ENCODE measurements at regions not wholly inside any gene's neighbourhood (a gene's known extent, or its start where the extent isn't known, plus 50 kb on each side); places are given as distances from the start of the nearest gene placed in this dataset.
A peak's percentile ranks its signal among the peaks of the same experiment; 100 is the strongest.

DNA sequence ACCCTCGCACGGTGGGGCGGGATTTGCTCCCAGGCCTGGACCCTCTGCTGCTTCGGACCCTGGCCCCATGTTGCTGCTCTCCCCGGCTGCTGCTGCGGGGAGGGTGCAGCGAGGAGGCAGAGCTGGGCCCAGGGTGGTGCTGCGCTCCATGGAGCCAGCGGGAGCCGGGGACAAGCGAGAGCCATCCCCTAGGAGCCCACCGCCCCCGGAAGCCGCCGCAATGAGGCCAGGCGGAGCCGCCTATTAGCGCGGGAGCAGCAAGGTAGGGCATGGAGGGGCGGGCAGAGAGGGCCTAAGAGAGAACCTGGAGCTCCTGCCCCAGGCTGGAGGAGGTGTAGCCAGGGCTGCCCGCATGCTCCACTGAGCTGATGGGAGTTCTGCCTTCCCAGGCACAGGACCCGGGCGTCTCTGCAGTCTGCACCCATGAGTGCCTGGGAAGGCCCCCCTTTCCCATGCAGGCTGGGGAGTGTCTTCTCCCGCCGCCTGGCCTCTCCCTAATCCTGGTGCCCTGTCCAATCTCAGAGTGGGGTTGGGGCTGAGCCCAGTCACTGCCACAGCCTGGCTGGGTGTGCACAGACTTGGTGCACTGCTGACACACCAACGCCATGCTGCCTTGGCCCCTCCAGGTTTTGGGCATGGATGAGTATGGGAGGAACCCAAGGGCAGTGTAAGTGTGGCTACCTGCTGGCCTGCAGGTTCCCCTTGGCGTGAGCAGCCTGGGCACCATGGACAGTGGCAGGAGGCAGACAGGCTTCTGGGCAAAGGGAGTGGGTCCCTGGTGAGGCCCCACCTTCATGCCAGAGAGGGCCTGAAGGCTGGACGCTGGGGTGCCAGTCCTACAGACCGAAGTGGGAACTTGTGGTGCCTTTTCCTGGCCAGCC, 360.6 kb upstream of the MAP3K7 start:
- H3K4me3 ChIP-seq (ENCODE audit: low read depth, low read length) = no peak overlapping the region
- H3K27me3 ChIP-seq (ENCODE audit: control insufficient read depth, insufficient read depth, low read length) = no peaks in the 10 kb centered on the region
- no peak for DNase-seq (ENCODE audit: low read depth, low spot score)
- ChIA-PET POLR2A (no interaction called here), CTCF (no interaction called here)
- TF ChIP-seq, protein P1, sequence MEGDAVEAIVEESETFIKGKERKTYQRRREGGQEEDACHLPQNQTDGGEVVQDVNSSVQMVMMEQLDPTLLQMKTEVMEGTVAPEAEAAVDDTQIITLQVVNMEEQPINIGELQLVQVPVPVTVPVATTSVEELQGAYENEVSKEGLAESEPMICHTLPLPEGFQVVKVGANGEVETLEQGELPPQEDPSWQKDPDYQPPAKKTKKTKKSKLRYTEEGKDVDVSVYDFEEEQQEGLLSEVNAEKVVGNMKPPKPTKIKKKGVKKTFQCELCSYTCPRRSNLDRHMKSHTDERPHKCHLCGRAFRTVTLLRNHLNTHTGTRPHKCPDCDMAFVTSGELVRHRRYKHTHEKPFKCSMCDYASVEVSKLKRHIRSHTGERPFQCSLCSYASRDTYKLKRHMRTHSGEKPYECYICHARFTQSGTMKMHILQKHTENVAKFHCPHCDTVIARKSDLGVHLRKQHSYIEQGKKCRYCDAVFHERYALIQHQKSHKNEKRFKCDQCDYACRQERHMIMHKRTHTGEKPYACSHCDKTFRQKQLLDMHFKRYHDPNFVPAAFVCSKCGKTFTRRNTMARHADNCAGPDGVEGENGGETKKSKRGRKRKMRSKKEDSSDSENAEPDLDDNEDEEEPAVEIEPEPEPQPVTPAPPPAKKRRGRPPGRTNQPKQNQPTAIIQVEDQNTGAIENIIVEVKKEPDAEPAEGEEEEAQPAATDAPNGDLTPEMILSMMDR (IDR thresholded peaks at IDR 0.05; ENCODE audit: low read depth, low read length) = no peak
- H3K27ac ChIP-seq (ENCODE audit: low read depth, low read length) = no peak overlapping the region
- H3K9me3 ChIP-seq (ENCODE audit: control insufficient read depth, insufficient read depth, low read length) = no peaks in the 10 kb centered on the region; the same call in 1 of the 2 replicates

DNA sequence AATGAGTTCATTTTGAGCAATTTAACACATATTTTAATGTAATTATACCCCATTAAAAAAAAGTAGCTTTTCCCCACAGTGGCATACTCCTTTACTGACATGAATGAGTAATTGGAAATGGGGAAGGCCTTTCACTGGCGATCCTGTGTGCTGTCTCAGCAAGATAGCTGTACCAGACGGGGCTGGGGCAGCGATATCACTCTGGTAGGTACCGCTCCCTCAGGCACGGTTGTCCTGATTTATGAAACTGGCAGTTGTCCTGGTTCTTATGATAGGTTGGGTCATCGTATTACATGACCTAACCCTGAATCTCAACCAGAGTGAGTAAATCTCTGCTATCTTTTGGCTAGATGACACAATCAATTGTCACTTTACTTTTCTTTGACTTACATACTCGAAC, 355.0 kb upstream of the MAP3K7 start:
- Histone ChIP-seq H3K27me3 (ENCODE audit: control insufficient read depth, insufficient read depth, low read length) (no peaks in the 10 kb centered on the region), H3K9me3 (ENCODE audit: control insufficient read depth, insufficient read depth, low read length) (no peaks in the 10 kb centered on the region), H3K27ac (ENCODE audit: low read depth, low read length) (no peak overlapping the region), H3K4me3 (ENCODE audit: low read depth, low read length) (no peak overlapping the region)
- CTCF ChIA-PET = interaction anchor here (1.0 to 1.6 kb wide), 3 partner anchors 17 to 139 kb away, joined by 3 to 4 read pairs (median 3); no protein-coding TSS in a partner anchor
- TF ChIP-seq, protein P1 (IDR thresholded peaks at IDR 0.05; ENCODE audit: low read depth, low read length) = no peak
- no peak for DNase-seq (ENCODE audit: low read depth, low spot score)
- POLR2A ChIA-PET = no interaction called here

DNA sequence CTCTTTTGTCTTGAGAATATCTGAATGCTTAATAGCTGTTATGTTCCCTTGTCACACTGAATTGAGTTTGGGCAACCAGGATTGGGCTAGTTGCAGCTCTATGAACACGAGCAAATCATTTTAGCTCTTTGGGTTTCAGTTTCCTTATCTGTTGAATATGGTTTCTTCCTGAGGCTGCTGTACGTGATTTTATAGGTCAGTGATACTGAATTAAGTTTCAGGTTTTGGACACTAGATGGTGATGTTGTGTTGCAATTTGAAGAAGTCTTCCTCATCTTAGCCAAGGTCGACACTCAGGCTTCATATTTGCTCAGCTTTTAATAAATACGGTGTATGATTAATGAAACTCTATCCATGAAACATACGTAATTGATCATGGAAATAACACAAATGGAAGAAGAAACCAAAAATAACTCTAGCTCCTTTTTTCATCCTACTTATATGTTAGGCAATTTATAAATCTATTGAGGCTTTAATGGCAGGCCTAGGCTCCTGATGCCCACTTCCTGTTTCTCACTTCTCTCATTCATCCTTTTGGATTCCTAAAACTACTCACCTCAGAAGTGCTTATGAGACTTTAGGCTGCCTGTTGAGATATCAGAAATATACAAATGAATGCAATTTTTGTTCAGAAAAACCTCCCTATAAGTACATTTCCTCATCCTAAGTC, 354.1 kb upstream of the MAP3K7 start:
- CTCF ChIA-PET = interaction anchor here (0.5 to 1.6 kb wide), 18 partner anchors 9 to 1870 kb away, joined by 3 to 11 read pairs (median 3); no protein-coding TSS in a partner anchor
- H3K9me3 ChIP-seq (ENCODE audit: control insufficient read depth, insufficient read depth, low read length) = no peaks in the 10 kb centered on the region
- no peak overlapping the region for H3K4me3 ChIP-seq (ENCODE audit: low read depth, low read length)
- H3K27me3 ChIP-seq (ENCODE audit: control insufficient read depth, insufficient read depth, low read length) = no peaks in the 10 kb centered on the region
- TF ChIP-seq, protein P1 (IDR thresholded peaks at IDR 0.05; ENCODE audit: low read depth, low read length) = peak; percentile 54
- peak; percentile 10 for DNase-seq (ENCODE audit: low read depth, low spot score)
- no peak overlapping the region for H3K27ac ChIP-seq (ENCODE audit: low read depth, low read length)
- POLR2A ChIA-PET = no interaction called here

DNA sequence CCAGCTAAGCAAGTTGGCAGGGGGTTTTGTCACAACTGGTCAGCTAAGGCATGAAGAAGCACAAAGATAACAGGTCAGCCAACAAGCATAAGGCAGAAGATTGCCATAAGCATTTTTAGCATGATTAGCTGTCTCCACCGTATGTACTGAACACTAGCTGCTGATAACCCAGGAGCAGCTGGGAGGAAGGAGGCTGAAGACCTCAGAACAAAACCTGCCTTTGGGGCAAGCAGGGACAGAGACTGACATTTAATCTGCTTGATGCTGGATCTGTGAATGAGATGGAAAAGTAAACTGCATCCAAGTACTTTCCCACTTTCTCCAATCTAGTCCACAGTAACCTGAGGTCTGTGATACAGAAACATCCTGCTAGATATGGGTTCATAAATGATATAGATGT, 353.0 kb upstream of the MAP3K7 start:
- POLR2A ChIA-PET = no interaction called here
- CTCF ChIA-PET = interaction anchor here (1.4 to 1.5 kb wide), 2 partner anchors 11 to 12 kb away, joined by 4 to 11 read pairs; no protein-coding TSS in a partner anchor

More for the DNA sequence above, 353.0 kb upstream of the MAP3K7 start:
- H3K27ac ChIP-seq (ENCODE audit: low read depth, low read length) = no peak overlapping the region
- no peak overlapping the region for H3K4me3 ChIP-seq (ENCODE audit: low read depth, low read length)
- no peaks in the 10 kb centered on the region for H3K27me3 ChIP-seq (ENCODE audit: control insufficient read depth, insufficient read depth, low read length)
- no peaks in the 10 kb centered on the region for H3K9me3 ChIP-seq (ENCODE audit: control insufficient read depth, insufficient read depth, low read length)
- TF ChIP-seq, protein P1 (IDR thresholded peaks at IDR 0.05; ENCODE audit: low read depth, low read length) = no peak
- no peak for DNase-seq (ENCODE audit: low read depth, low spot score)

Measured in AG04450 (cell line).